Astrocyte (in vitro differentiated cells and primary cell): ENCODE measurements at regions not wholly inside any gene's neighbourhood (a gene's known extent, or its start where the extent isn't known, plus 50 kb on each side); places are given as distances from the start of the nearest gene placed in this dataset.

Experiments used
- DNase-seq: peaks from one replicate; pipeline ENCODE4 v3.0.0-alpha.2; 2010; ENCODE audit warnings: low read depth
- FAIRE-seq: peaks from 2 replicates; lab custom pipeline; 2011; peaks lifted over from hg19 to GRCh38; lab: Jason Lieb, UNC
- H2AFZ ChIP-seq: 2 replicates; pipeline ENCODE4 v1.6.0; 2012; ENCODE audit warnings: low read depth, low read length, inconsistent platforms
- H3K27ac ChIP-seq: 2 replicates; pipeline ENCODE4 v1.5.1; 2011; ENCODE audit warnings: low read depth, low read length, inconsistent platforms
- H3K27me3 ChIP-seq: 2 replicates; pipeline ENCODE4 v1.6.0; 2011; ENCODE audit warnings: low read length, inconsistent platforms; ENCODE audit not compliant: insufficient read depth
- H3K36me3 ChIP-seq: 2 replicates; pipeline ENCODE4 v1.5.1; 2011; ENCODE audit warnings: low read length, inconsistent platforms; ENCODE audit not compliant: insufficient read depth
- H3K4me1 ChIP-seq: 2 replicates; pipeline ENCODE4 v1.5.1; 2011; ENCODE audit warnings: low read length, inconsistent platforms; ENCODE audit not compliant: insufficient read depth
- H3K4me2 ChIP-seq: 2 replicates; pipeline ENCODE4 v1.6.0; 2012; ENCODE audit warnings: low read length, inconsistent platforms
- H3K4me3 ChIP-seq: 2 replicates; pipeline ENCODE4 v1.5.1; 2011; ENCODE audit warnings: low read depth, mild to moderate bottlenecking, low read length, inconsistent platforms; ENCODE audit not compliant: insufficient read depth
- H3K79me2 ChIP-seq: 2 replicates; pipeline ENCODE4 v1.6.0; 2012; ENCODE audit warnings: mild to moderate bottlenecking, low read length, inconsistent platforms; ENCODE audit not compliant: insufficient read depth
- H3K9ac ChIP-seq: 2 replicates; pipeline ENCODE4 v1.6.0; 2012; ENCODE audit warnings: mild to moderate bottlenecking, low read length, inconsistent platforms
- H3K9me3 ChIP-seq: 2 replicates; pipeline ENCODE4 v1.5.1; 2012; ENCODE audit warnings: low read depth, mild to moderate bottlenecking, low read length, inconsistent platforms; ENCODE audit not compliant: insufficient read depth
- H4K20me1 ChIP-seq: 2 replicates; pipeline ENCODE4 v1.6.0; 2012; ENCODE audit warnings: low read length, inconsistent platforms; ENCODE audit not compliant: insufficient read depth
- H3K27ac Mint-ChIP-seq: one replicate; pipeline ENCODE4 v1.8.0; 2021; ENCODE audit warnings: mild to moderate bottlenecking, mixed read lengths; ENCODE audit not compliant: unreplicated experiment
- H3K27me3 Mint-ChIP-seq: one replicate; pipeline ENCODE4 v1.8.0; 2021; ENCODE audit warnings: low read depth, mixed read lengths; ENCODE audit not compliant: unreplicated experiment
- H3K36me3 Mint-ChIP-seq: one replicate; pipeline ENCODE4 v1.8.0; 2021; ENCODE audit warnings: low read depth, mixed read lengths; ENCODE audit not compliant: unreplicated experiment
- H3K4me1 Mint-ChIP-seq: one replicate; pipeline ENCODE4 v1.8.0; 2021; ENCODE audit warnings: low read depth, mixed read lengths; ENCODE audit not compliant: unreplicated experiment
- H3K4me3 Mint-ChIP-seq: one replicate; pipeline ENCODE4 v1.8.0; 2021; ENCODE audit warnings: mild to moderate bottlenecking, moderate library complexity, mixed read lengths; ENCODE audit not compliant: unreplicated experiment
- H3K9me3 Mint-ChIP-seq: one replicate; pipeline ENCODE4 v1.8.0; 2021; ENCODE audit warnings: mild to moderate bottlenecking, mixed read lengths; ENCODE audit not compliant: unreplicated experiment
- CTCF ChIP-seq: IDR thresholded peaks from 2 replicates; pipeline ENCODE4 v1.5.1; 2011; ENCODE audit warnings: low read depth, mild to moderate bottlenecking, inconsistent platforms, low read length, moderate library complexity; ENCODE audit not compliant: insufficient read depth
- EZH2 ChIP-seq: IDR thresholded peaks from 2 replicates; pipeline ENCODE4 v1.6.1; 2012; ENCODE audit warnings: mild to moderate bottlenecking, low read length, inconsistent platforms; ENCODE audit not compliant: insufficient read depth

- H3K4me1 ChIP-seq, result no peaks in the 10 kb centered on the region
- Mint-ChIP-seq H3K4me1 (peaks cover 4% of the 10 kb centered on the region), H3K27ac (no peak overlapping the region), H3K4me3 (no peak overlapping the region), H3K36me3 (no peaks in the 10 kb centered on the region), H3K9me3 (peaks cover 3% of the 10 kb centered on the region), H3K27me3 (peaks cover 48% of the 10 kb centered on the region)
- no peak overlapping the region for H3K4me2 ChIP-seq
- no peaks in the 10 kb centered on the region for H3K9me3 ChIP-seq
- H3K27ac ChIP-seq, result no peak overlapping the region
- no peak overlapping the region for H2AFZ ChIP-seq
- H3K27me3 ChIP-seq, result no peaks in the 10 kb centered on the region
- H3K4me3 ChIP-seq, result no peak overlapping the region
- DNase-seq, result no peak
- H3K79me2 ChIP-seq, result no peaks in the 10 kb centered on the region
- H4K20me1 ChIP-seq, result no peaks in the 10 kb centered on the region
- FAIRE-seq, result no peak
- no peaks in the 10 kb centered on the region for H3K36me3 ChIP-seq
- no peak overlapping the region for H3K9ac ChIP-seq
- no peak for TF ChIP-seq CTCF
- no peak for TF ChIP-seq EZH2
Observed at GRCh38 chr1:14111121-14111520, 411.1 kb downstream of the PRDM2 start.

- H3K4me3 ChIP-seq, result no peak overlapping the region
- H3K4me3 Mint-ChIP-seq, result no peak overlapping the region
- H3K27ac ChIP-seq, result no peak overlapping the region
- H3K9me3 Mint-ChIP-seq, result peaks cover 6% of the 10 kb centered on the region
- H3K4me2 ChIP-seq, result no peak overlapping the region
- DNase-seq (no peak), FAIRE-seq (no peak)
- TF ChIP-seq EZH2 (no peak), CTCF (no peak)
- no peaks in the 10 kb centered on the region for H3K4me1 ChIP-seq
- no peaks in the 10 kb centered on the region for H4K20me1 ChIP-seq
- peaks cover 42% of the 10 kb centered on the region for H3K27me3 Mint-ChIP-seq
- no peaks in the 10 kb centered on the region for H3K36me3 ChIP-seq
- H3K9ac ChIP-seq, result no peak overlapping the region
- no peak overlapping the region for H3K27ac Mint-ChIP-seq
- no peaks in the 10 kb centered on the region for H3K9me3 ChIP-seq
- H3K79me2 ChIP-seq, result no peaks in the 10 kb centered on the region
- H3K27me3 ChIP-seq, result no peaks in the 10 kb centered on the region
- peaks cover 4% of the 10 kb centered on the region for H3K4me1 Mint-ChIP-seq
- H3K36me3 Mint-ChIP-seq, result no peaks in the 10 kb centered on the region
- no peak overlapping the region for H2AFZ ChIP-seq
Observed at GRCh38 chr1:14112613-14113012, 412.6 kb downstream of the PRDM2 start.

GRCh38 chr1:14113271-14113670 lies 413.3 kb downstream of the PRDM2 start:
- no peak overlapping the region for H3K9ac ChIP-seq
- H3K4me1 Mint-ChIP-seq, result peaks cover 4% of the 10 kb centered on the region
- H3K4me1 ChIP-seq, result no peaks in the 10 kb centered on the region
- DNase-seq, result peak; percentile 35
- no peaks in the 10 kb centered on the region for H4K20me1 ChIP-seq
- H3K79me2 ChIP-seq, result no peaks in the 10 kb centered on the region
- no peak overlapping the region for H2AFZ ChIP-seq
- H3K27me3 Mint-ChIP-seq, result peaks cover 36% of the 10 kb centered on the region
- H3K9me3 ChIP-seq, result no peaks in the 10 kb centered on the region
- H3K4me2 ChIP-seq, result no peak overlapping the region
- peaks cover 6% of the 10 kb centered on the region for H3K9me3 Mint-ChIP-seq
- FAIRE-seq, result no peak
- H3K27ac Mint-ChIP-seq, result no peak overlapping the region
- no peaks in the 10 kb centered on the region for H3K27me3 ChIP-seq
- H3K27ac ChIP-seq, result no peak overlapping the region
- H3K4me3 Mint-ChIP-seq, result no peak overlapping the region
- no peak overlapping the region for H3K4me3 ChIP-seq
- H3K36me3 Mint-ChIP-seq, result no peaks in the 10 kb centered on the region
- H3K36me3 ChIP-seq, result no peaks in the 10 kb centered on the region
- no peak for TF ChIP-seq EZH2
- TF ChIP-seq CTCF, result no peak
